NCI-H2227 (cell line): ENCODE measurements at regions not wholly inside any gene's neighbourhood (a gene's known extent, or its start where the extent isn't known, plus 50 kb on each side); places are given as distances from the start of the nearest gene placed in this dataset.
"Not testable (repeated sequence)": the region's sequence is repeated elsewhere in the genome, so short reads cannot be mapped to it uniquely, and the experiment has no call there.

ENCODE experiments used
- DNase-seq: peaks from one replicate; lab custom pipeline; 2025; ENCODE audit not compliant: unreplicated experiment; lab: John Stamatoyannopoulos, UW

DNA sequence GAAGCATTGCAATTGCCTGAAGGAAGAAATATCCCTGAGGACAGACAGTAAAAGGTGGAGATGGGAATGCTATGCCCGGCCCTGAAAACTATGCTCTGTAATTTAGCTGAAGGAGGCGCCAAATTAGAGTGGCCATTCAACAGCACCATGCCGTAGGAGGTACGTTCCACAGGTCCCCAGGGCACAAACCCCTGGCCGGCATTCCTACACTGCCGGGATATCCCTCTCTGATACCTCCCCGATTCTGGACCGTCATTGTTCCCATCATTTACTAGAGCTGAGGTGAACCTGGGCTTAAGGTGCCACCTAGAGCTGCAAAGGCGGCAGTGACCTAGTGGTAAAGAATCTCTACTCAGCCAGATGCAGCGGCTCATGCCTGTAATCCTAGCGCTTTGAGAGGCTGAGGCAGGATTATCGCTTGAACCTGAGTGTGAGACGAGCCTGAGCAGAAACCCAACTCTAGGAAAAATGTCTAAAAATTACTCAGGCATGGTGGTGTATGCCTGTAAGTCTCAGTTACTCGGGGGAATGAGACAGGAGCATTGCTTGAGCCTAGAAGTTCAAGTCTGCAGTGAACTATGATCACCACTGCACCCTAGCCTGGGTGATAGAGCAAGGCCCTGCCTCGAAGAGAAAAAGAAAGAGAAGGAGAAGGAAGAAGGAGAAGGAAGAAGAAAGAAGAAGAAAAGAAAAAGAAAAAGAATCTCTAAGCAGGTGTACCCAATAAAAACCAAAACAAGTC, 53.0 kb upstream of the TNKS2 start:
- DNase-seq = peak; percentile 7

DNA sequence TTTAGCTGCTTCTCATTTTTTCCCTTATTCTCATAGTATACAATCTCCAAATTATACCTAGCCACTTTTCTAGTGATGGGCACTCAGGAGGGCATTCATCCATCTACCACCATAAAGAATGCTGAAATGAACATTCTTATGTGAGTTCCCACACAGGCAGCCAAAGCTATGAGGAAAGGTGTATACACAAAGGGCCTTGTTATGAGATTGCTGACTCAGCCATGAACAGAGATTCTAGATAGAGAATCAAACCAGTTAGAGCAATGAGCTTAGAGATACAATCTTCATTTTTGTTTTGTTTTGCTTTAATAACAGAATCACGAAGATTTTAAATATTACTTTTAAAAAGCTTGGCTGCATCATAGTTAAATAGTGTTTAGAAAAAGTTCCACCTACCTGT, 54.8 kb upstream of the TNKS2 start:
- no peak for DNase-seq

DNA sequence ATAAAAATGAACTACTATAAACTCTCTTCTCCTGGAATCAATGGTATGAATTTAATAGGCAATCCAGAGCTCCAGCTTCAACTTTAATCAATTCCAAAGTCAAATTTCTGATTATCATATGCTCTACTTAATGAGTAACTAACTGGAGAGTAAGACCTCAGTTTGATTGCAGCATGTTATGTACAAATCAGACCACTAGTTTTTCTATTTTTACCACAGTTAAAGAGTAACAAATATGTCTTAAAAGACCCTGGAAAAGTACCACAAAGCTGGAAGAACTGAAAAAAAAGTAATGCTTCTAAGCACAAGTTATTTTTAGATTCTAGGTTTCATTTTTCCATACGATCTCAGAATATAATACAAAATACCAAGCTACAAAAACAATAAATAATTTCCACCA, 56.0 kb upstream of the TNKS2 start:
- DNase-seq = no peak

DNA sequence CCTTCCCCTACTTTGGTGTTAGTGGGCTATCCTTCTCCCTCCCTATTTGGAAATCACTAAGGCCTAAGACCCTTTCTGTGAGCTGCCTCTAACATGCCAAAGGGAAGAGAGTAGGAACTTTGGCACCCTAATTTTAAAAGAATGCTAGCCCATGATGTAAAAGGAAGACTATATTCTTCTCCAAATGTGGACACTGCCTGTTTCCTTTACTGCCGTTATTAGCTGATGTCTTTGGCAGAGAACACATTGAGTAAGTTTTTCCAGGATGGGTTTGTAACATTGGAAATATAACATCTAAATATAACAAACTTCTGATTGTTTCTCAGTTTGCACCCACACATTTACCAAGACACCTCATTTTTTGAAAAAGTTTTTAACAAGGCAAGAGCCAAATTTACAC, 56.9 kb upstream of the TNKS2 start:
- no peak for DNase-seq

DNA sequence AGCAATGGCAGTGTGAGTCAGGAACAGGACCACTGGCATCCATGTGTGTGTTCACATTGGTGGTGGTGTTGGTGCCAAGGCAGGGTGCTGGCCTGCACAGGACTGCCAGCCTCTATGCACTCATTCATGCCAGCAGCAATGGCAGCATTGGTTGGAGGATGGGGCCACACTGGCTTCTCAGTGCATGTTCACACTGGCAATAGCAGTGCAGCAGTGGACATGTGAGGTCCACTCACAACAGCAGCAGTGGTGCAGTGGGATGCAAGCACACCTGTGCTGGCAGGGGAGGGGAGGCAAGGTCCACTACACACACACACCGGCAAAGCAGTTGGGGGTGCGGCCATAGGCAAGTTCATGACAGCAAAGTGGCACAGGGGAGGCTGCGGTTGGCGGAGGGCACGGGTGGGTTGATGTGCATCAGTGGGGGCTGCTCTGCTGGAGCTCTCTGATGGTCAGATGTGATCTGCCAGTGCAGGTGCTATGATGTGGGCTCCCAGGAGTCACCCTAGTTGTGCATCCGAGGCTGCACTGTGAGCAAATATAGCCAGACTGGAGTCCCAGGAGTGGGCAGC, 57.8 kb upstream of the TNKS2 start:
- no peak for DNase-seq

DNA sequence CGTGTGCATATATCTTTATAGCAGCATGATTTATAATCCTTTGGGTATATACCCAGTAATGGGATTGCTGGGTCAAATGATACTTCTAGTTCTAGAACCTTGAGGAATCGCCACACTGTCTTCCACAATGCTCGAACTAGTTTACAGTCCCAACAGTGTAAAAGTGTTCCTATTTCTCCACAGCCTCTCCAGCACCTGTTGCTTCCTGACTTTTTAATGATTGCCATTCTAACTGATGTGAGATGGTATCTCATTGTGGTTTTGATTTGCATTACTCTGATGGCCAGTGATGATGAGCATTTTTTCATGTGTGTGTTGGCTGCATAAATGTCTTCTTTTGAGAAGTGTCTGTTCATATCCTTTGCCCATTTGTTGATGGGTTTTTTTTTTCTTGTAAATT, 66.0 kb upstream of the TNKS2 start:
- not testable (repeated sequence) for DNase-seq

DNA sequence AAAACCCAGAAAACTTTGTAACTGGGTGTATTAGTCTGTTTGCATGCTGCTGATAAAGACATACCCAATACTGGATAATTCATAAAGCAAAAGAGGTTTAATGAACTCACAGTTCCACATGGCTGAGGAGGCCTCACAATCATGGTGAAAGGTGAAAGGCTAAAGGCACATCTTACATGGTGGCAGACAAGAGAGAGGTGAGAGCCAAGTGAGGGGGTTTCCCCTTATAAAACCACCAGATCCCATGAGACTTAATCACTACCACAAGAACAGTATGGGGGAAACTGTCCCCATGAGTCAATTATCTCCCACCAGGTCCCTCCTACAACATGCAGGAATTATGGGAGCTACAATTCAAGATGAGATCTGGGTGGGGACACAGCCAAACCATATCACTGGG, 68.9 kb upstream of the TNKS2 start:
- DNase-seq = not testable (repeated sequence)

DNA sequence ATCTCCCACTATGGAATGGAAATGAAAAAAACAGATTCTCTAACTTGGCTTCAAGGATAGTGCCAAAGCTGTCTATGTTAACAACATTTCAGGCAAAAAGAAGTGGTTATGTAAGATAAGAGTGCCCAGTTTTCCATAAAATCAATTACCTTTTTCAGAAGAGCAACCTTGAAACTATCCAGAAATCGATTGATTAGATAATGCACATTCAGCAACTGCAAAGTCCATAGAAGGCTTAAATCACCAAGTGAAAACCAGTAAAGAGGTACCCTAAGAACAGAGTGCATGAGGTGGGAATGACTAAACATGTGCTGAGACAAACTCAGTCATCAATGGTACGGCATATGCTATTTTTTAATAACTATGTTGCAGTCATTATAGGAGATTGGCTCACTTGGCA, 71.9 kb upstream of the TNKS2 start:
- no peak for DNase-seq

DNA sequence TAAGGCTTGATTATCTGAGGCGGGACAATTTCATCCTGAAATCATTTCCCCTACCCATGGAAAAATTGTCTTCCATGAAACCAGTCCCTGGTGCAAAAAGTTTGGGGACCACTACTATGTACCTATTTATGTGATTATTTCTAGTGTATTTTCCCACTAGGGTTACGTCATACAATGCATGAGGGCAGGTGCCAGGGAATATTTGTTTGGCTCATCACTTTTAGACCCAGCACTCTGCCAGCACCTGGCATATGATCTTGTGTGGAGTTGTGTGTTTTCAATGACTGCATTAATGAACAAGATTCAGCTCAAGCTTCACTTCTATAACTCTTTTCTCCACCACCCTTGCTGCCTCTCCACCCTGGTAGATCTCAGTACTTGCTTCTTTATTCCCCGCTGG, 73.3 kb upstream of the TNKS2 start:
- no peak for DNase-seq

DNA sequence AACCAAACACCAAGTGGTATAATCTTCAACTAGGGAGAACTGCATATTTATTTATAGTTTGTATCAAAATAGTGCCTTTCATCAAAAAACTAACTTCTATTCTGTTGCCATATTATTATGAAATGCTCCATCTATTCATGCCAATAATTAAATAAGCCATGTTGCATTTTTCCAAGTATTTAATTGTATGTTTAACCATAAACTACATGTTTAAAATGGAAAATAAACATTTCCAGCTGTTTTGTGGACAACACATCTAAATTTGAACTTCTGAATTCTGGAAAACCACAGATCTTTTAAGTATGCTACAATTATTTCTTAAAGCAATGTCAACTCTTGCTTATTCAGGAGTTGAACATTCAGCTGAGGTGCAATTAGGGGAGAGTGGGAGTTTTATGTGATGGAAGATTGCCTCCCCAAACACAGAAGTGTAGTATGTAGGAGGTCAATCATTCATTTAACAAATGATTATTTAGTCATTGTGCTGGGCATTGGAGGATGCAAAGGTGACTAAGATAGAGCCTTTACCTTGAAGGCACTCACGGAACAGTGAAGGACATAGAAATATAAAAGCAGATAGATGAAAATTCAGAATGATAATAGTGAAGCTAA, 80.7 kb upstream of the PPP1R3C start:
- DNase-seq = no peak

DNA sequence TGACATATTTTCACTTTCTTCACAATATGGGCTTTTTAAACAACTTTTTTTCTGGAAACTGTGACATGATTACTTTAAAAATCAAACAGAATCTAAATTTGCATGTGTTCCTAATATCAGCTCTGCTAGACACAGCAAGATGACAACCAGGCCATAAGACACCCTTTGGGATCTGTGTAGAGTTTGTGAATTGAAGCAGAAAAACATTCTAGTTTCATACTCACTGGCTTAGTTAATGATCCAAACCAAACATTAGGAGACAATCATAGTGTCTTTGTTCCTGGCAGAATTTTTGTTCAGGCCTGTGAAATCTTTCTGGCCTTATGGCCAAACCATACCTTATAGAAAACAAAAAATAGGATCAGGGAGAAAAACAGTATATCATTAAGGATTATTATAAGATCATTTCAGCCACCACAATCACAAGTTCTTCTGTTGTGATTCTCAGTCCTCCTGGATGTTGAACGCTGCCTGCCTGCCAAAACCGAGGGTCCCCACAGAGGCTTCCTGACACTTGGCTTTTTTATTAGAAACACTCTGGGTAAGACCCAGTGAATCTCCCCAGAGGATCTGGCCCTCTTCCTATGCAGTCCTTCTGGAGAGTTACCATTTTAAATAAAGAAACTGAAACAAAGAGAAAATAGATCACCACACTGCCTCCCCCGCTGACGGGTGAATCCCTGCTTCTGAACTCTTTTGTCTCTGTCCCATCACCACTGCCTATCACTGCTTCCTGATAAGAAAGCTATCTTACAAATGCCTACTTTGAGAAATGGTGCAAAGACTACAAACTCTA, 79.2 kb upstream of the PPP1R3C start:
- DNase-seq = no peak

DNA sequence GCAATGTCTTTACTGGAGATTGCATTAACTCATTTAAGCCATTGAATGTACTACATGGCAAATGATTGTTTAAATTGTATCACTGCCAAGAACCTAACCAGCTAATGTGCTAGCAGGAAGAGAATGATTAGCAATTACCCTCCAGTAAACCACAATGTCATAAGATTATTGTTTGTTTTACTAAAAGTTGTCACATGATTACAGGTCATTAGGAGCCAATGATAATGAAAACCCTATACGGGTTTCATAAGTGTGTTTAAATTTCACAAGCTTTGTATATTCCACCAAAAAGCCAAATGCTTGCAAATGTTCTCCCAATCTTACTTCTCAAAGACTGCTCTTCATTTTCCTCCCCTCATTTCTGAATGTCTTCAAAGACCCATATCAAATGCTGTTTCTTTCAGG, 76.5 kb upstream of the PPP1R3C start:
- DNase-seq = no peak

DNA sequence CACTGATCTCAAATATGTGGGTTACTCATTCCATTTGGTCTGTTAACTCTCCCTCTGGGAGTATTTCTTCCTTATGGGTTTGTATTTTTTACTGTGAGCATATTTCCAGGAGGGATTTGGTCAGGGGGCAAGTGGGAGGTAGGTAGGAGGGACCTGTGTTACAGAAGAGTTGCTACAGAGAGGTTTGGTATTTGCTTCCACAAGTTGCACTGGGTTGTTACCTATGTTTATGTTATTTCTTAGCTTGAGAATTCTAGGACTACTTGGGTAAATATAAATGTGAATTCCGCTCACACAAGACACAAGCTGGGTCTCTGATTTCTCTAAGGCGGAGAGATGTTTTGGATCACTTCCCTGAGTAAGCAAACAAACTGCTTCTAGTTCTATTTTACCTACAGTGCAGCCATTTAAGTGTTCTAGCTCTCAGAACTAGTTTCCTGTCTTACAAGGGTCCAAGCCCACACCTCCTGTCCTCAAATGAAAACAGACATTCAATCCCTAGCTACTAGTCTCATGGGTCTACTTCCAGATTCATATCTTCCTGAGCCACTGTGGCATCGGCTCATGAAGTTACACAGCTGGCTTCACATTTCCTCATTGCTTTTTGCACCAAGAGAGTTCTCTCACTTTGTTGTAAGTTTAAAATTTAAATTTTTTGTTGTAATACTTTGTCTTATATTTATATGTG, 75.4 kb upstream of the PPP1R3C start:
- DNase-seq = no peak

DNA sequence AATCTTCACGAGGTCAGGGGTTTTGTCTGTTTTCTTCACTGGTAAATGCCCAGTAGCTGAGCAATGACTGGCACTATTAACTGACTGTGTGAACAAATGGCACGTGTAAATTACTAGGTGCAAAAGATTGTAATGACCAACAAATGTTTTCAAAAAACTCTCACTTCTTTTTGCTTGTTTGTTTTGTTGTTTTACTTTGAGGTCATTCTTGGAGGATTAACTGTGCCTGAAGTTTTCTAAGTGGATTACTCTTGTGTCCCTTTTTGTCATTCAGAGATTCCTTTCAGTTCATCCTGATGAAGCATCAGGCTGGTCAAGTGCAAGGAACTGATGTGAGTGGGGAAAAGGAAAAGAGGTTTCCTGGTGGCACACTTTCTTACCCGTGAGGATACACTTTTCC, 74.4 kb upstream of the PPP1R3C start:
- no peak for DNase-seq

DNA sequence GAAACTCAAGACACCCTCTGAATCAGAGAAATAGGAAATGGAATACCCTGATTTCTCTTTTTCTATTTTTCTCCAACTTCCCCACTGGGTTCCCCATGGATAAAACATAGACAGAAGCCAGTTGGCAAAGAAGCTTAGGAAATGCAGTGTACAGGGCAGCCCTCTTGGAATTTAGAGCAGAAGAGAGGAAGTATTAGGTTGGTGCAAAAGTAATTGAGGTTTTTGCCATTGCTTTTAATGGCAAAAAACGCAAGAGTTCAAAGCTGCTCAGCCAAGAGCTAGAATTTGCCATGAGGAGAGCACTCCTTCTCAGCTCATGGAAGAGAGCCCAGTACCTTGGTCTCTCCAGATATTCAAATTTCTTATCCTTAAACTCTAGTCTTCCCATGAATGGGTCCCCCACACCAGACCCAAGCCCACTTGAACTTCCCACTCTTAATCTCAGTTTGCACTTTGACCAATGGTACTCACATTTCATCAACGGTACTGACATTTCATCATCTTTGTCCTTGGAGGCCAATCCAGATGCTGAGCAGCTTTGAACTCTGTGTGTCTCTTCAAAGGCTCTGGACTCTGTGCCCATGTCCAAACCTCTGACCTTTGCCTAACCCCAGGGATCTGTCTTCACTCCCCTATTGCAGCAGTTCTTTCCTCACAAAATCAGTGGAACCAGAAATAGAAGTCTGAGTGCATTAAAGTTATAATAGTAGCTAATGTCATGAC, 73.2 kb upstream of the PPP1R3C start:
- no peak for DNase-seq

DNA sequence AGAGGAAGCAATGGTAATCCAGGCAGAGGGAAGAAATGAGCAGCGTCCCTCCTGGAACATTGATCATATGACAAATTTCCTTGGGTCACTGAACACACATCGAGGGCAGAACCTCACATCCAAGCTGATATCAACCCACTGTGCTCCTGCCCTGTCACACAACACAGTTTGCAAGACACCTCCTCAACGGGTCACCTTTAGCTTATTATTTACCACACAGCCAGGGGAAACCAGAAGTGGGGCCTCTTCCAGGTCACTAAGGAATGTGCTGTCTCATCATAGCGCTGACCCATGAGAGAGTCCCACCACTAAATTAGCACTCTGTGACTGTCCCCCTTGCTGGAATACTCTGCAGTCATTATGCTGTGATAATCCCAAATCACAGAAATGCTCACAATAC, 69.7 kb upstream of the PPP1R3C start:
- no peak for DNase-seq

DNA sequence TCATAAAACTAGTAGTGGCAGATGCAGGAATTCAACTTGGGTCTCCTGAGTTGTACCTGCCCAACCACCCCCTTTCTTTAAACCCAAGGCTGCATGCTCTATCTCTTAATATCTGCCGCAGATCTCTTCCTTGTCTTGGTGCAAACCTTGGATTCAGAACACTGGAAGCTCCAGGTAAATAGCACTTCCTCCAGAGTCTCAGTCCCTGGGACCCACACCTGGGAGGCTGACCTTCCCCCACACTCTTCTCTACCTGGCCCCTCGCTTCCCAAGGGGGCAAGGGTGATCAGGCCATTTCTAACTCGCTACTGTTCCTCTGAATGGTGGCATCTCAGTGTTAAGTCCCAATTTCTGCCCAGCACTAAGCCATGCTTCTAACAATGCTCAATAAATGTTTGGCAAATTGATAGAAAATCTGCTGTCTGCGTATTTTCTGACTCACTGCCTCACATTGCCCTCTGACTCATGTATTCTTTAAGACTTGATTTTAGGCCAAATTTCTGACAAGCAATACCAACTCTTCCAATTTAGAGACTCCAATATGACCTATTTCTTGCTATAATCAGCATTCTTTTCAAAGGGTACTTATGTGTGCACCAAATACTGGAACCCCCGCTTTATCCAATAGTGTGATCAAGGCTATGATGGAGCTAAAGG, 68.0 kb upstream of the PPP1R3C start:
- no peak for DNase-seq

DNA sequence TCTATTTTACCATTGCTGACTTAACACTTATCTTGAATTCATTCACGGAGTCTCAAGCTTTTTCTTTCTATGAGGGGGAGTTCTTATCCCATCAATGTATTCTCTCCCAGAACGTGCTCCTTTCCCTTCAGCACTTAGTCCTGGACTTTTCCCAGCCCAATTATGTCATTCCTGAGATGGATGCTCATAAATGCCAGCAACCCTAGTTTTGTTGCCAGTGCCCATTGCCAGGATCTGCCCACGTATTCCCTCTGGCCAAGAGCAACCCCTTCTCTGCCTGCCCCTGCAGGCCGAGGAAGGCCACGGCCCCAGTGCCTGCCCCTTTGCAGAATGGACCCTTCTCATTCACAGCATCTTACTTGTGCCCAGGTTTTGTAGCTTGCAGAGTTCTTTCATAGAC, 67.4 kb upstream of the PPP1R3C start:
- no peak for DNase-seq

DNA sequence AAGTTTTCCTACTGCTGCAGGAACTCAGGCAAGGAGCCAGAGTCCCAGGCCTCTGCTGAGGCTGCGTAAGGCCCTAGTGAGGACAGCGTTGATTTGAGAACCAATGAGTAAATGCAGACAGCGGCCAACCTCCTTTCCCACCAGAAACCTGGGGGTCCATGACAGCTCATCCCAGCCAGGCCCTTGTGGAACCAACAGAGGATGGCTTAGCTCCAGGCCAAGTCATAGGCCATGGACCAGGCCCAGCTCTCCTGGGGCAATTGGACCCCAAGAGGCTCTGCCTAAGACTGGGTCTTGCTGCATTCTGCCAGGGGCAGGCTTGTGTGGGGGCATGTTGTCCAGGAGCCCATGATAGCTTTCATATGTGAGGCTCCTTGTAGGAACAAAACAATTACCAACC, 65.4 kb upstream of the PPP1R3C start:
- DNase-seq = no peak

DNA sequence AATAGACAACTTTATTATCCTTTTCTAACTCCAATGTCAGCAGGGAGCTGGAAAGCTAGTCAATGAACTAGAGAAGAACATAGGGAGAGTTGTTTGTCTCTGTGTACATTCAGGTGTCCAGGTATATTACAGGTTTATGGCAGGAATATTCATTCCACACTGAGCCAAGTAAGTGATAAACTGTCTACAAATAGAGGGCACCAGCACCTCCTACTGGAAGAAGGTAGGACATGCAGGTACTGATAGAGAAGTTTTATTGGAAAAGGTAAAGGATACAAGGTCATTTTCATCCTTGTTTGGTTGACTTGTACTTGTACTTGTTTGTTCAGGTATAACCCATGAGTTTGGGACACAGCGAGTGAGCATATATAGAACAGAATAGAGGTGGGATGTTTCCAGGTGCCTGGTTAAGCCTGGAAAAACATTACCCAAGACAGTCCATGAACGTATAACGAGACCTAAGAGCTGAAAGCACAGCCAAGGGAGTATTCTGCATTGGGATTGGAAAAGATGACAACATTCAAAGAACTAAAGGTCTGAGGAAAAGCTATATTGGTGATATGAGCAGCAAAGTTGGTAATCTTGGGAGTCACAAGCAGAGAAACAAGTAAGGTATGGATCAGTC, 61.4 kb upstream of the PPP1R3C start:
- DNase-seq = peak; percentile 7
